ENCODE measurements at regions not wholly inside any gene's neighbourhood (a gene's known extent, or its start where the extent isn't known, plus 50 kb on each side); places are given as distances from the start of the nearest gene placed in this dataset.

DNA sequence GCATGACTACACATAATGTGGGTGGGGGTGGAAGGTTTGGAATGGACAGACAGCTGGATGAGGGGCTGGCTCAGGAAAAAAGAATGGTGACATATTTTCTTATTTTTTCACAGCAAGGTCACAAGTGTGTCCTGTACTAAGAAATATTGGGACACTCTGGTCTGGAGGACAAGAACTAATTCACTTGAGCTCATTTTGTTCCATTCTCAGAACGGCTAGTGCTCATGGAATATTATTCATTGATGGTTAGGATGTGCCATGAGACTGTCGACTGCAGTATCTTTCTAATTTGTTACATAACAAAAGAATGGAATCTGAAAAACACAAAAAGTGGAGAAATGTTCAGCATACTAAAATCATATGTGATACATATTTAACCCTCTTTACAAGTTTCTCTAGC is 149.5 kb downstream of the BMP4 start:
- no peak for DNase-seq (ENCODE audit: low spot score)
- CTCF ChIA-PET, result no interaction called here
- TF ChIP-seq, protein P1, sequence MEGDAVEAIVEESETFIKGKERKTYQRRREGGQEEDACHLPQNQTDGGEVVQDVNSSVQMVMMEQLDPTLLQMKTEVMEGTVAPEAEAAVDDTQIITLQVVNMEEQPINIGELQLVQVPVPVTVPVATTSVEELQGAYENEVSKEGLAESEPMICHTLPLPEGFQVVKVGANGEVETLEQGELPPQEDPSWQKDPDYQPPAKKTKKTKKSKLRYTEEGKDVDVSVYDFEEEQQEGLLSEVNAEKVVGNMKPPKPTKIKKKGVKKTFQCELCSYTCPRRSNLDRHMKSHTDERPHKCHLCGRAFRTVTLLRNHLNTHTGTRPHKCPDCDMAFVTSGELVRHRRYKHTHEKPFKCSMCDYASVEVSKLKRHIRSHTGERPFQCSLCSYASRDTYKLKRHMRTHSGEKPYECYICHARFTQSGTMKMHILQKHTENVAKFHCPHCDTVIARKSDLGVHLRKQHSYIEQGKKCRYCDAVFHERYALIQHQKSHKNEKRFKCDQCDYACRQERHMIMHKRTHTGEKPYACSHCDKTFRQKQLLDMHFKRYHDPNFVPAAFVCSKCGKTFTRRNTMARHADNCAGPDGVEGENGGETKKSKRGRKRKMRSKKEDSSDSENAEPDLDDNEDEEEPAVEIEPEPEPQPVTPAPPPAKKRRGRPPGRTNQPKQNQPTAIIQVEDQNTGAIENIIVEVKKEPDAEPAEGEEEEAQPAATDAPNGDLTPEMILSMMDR (conservative IDR thresholded peaks at IDR 0.05; ENCODE audit: low read depth), result no peak
- H3K27ac ChIP-seq, result no peak overlapping the region
- POLR2A ChIA-PET (ENCODE audit: low non-redundant PET), result no interaction called here

DNA sequence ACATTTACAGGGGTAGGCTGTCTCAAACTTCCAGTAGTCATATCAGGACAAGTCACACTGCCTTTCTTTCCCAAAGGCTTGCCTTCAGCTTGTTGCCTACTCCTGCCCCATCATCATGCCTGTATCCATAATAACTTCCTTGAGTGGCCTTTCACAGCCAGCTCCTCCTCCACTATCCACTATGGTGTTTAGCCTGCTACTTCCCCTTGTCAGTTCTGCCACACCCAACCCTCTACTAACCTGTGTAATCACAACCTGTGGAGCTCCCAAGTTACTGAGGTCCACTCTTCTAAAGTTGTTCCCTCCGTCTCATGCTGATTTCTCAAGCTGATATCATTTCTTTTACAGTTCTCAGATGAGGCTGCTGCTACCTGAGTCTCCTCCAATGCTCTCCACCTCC is 159.9 kb downstream of the BMP4 start:
- TF ChIP-seq, protein P1 (conservative IDR thresholded peaks at IDR 0.05; ENCODE audit: low read depth), result no peak
- no peak for DNase-seq (ENCODE audit: low spot score)
- CTCF ChIA-PET, result no interaction called here
- H3K27ac ChIP-seq, result no peak overlapping the region
- POLR2A ChIA-PET (ENCODE audit: low non-redundant PET), result no interaction called here

DNA sequence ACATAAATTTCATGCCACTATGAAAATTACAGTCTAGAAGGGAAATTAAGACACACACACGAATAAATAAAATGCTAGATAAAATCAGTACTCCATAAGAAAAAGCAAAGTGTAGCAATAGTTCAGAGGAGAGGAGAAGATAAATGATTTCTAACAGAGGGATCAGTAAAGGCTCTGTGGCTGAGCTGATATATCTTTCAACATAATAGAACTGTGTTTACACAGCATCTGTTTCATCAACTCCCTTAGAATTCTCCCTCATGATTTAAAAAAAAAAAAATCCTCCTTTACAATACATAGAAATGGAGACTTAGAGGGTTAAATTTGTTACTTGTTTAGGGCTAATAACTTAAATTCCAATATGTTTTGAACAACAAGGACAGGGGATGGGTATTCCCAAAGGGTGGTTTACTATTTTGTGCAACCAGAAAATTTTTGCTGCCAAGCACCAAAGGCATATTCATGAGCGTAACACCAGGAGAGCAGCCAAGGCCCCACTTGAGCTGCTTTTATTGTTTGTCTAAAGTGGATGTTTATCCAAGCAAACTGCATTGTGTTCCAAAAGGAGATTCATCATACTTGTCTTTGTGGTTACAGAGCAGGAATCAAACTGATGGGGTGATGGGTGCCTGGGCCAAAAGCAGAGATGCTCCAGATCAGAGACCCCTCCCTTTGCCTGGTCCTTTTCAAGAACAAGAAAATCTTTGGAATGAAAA is 162.7 kb downstream of the BMP4 start:
- ChIA-PET POLR2A (ENCODE audit: low non-redundant PET) (no interaction called here), CTCF (interaction anchor here (0.5 kb wide), 1 partner anchor 91 kb away, joined by 4 read pairs; no protein-coding TSS in a partner anchor)
- DNase-seq (ENCODE audit: low spot score), result no peak
- TF ChIP-seq, protein P1 (conservative IDR thresholded peaks at IDR 0.05; ENCODE audit: low read depth), result no peak
- H3K27ac ChIP-seq, result no peak overlapping the region

DNA sequence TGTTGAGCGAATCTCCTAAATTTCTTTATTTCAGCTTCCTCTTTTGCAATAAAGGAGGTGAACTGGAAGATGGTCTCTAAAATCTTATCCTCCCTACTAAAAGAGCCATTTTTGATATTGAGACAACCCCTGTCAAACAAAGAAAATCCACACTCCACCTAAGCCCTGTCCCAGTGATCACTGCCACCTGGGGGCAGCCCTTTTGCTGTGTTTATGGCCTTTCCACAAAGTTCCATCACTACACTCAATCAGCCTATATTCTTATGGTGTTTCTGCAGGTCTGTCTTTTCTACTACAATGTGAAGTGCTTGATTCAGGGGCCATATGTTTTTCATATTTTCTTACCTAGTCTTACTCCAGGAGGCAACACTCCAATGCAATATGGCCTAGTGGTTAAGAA is 163.7 kb downstream of the BMP4 start:
- POLR2A ChIA-PET (ENCODE audit: low non-redundant PET), result no interaction called here

GRCh38 chr14:53790731-53791500 is 165.7 kb downstream of the BMP4 start:
- no peak overlapping the region for H3K27ac ChIP-seq
- TF ChIP-seq, protein P1 (conservative IDR thresholded peaks at IDR 0.05; ENCODE audit: low read depth), result no peak
- DNase-seq (ENCODE audit: low spot score), result no peak
- ChIA-PET CTCF (no interaction called here), POLR2A (ENCODE audit: low non-redundant PET) (no interaction called here)

More for the DNA sequence above, 163.7 kb downstream of the BMP4 start:
- H3K27ac ChIP-seq, result no peak overlapping the region
- no peak for DNase-seq (ENCODE audit: low spot score)
- TF ChIP-seq, protein P1 (conservative IDR thresholded peaks at IDR 0.05; ENCODE audit: low read depth), result no peak
- CTCF ChIA-PET, result interaction anchor here (0.6 to 0.7 kb wide), 2 partner anchors 114 to 256 kb away, joined by 3 to 4 read pairs; no protein-coding TSS in a partner anchor

DNA sequence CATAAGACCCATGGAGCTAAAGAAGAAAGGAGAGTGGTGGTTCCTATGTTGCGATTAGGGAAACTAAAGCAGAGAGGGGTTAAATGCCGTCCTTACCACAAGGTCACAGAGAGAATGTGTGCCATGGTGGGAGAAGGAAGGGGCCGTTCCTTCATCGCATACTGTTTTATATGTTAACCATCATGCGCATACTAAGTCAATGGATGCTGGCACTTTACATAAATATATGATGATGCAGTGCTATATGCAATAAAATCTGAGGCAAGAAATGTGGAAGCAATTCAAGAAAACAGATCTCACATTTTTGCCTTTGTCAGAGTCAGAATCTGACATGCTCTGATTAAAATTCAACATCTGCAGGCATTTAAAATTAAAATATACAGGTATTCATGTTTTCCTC is 168.1 kb downstream of the BMP4 start:
- DNase-seq (ENCODE audit: low spot score), result no peak
- no peak overlapping the region for H3K27ac ChIP-seq
- POLR2A ChIA-PET (ENCODE audit: low non-redundant PET), result no interaction called here
- TF ChIP-seq, protein P1 (conservative IDR thresholded peaks at IDR 0.05; ENCODE audit: low read depth), result no peak
- CTCF ChIA-PET, result no interaction called here
